Natural killer cell (primary cell): ENCODE measurements at regions not wholly inside any gene's neighbourhood (a gene's known extent, or its start where the extent isn't known, plus 50 kb on each side); places are given as distances from the start of the nearest gene placed in this dataset.

Experiments used
- ATAC-seq, 3 donors: fragments of 150-1000 bp in 2 of 3; fragments of 200-7000 bp in 1 of 3; cut with Tn5 transposase; 1 replicate in 1 of 3; 2 replicates in 2 of 3; pipeline ENCODE4 v1.10.0; 2021; ENCODE audit warnings: mild to moderate bottlenecking in 2 of 3, moderate library complexity in 2 of 3
- DNase-seq, 2 donors: peaks; one replicate each; pipeline versions ENCODE4 v3.0.0 to v3.0.0-alpha.2; 2013 to 2021; ENCODE audit warnings: mixed read lengths in 1 of 2
- H3K27ac ChIP-seq: one replicate; pipeline ENCODE4 v1.5.1; 2013; ENCODE audit warnings: mild to moderate bottlenecking, low read length
- H3K27me3 ChIP-seq: one replicate; pipeline ENCODE4 v1.6.1; 2013; ENCODE audit warnings: low read length; ENCODE audit not compliant: control insufficient read depth, insufficient read depth
- H3K36me3 ChIP-seq: one replicate; pipeline ENCODE4 v1.6.1; 2013; ENCODE audit warnings: low read length; ENCODE audit not compliant: control insufficient read depth, insufficient read depth
- H3K4me1 ChIP-seq: one replicate; pipeline ENCODE4 v1.6.1; 2013; ENCODE audit warnings: low read length; ENCODE audit not compliant: control insufficient read depth, insufficient read depth
- H3K4me3 ChIP-seq: one replicate; pipeline ENCODE4 v1.5.1; 2013; ENCODE audit warnings: low read length
- H3K9me3 ChIP-seq: one replicate; pipeline ENCODE4 v1.6.1; 2013; ENCODE audit warnings: low read length; ENCODE audit not compliant: control insufficient read depth, insufficient read depth
- H3K27ac Mint-ChIP-seq, 2 donors: one replicate each; pipeline ENCODE4 v1.8.0; 2022; ENCODE audit warnings: mild to moderate bottlenecking in 2 of 2, mixed read lengths in 2 of 2, moderate library complexity in 1 of 2
- H3K27me3 Mint-ChIP-seq, 2 donors: one replicate each; pipeline ENCODE4 v1.8.0; 2022; ENCODE audit warnings: low read depth in 2 of 2, mixed read lengths in 2 of 2
- H3K36me3 Mint-ChIP-seq: one replicate; pipeline ENCODE4 v1.8.0; 2022; ENCODE audit warnings: mixed read lengths
- H3K4me1 Mint-ChIP-seq, 2 donors: one replicate each; pipeline ENCODE4 v1.8.0; 2022; ENCODE audit warnings: mixed read lengths in 2 of 2
- H3K4me3 Mint-ChIP-seq: one replicate; pipeline ENCODE4 v1.8.0; 2022; ENCODE audit warnings: mild to moderate bottlenecking, moderate library complexity, mixed read lengths
- H3K9me3 Mint-ChIP-seq, 2 donors: one replicate each; pipeline ENCODE4 v1.8.0; 2022; ENCODE audit warnings: mixed read lengths in 2 of 2
- CTCF ChIP-seq: fragments of 200-600 bp; IDR thresholded peaks from one replicate; pipeline ENCODE4 v1.8.0; 2022; ENCODE audit warnings: antibody characterized with exemption
- WGBS: methylation state at CpG from one replicate; pipeline ENCODE4 v1.1.7; 2013; ENCODE audit warnings: missing lambda C conversion rate; ENCODE audit not compliant: insufficient coverage; 5-methylcytosine and 5-hydroxymethylcytosine counted together
- intact Hi-C: fragments of 100-400 bp; cut with micrococcal nuclease; formaldehyde crosslinking; loops from one replicate; pipeline ENCODE4 v1.14.2; 2022

- Mint-ChIP-seq H3K27ac (no peak overlapping the region), H3K4me3 (no peak overlapping the region), H3K9me3 (peaks cover 7 to 17% of the 10 kb centered on the region in 2 donors), H3K27me3 (no peaks in the 10 kb centered on the region), H3K36me3 (peaks cover 10% of the 10 kb centered on the region), H3K4me1 (no peaks in the 10 kb centered on the region)
- Histone ChIP-seq H3K9me3 (no peaks in the 10 kb centered on the region), H3K36me3 (no peaks in the 10 kb centered on the region), H3K4me3 (no peak overlapping the region), H3K27me3 (no peaks in the 10 kb centered on the region), H3K4me1 (no peaks in the 10 kb centered on the region), H3K27ac (no peak overlapping the region)
- TF ChIP-seq CTCF: no peak
- no peak for ATAC-seq
- intact Hi-C loops: no loop called here
- no peak for DNase-seq
- 89% methylated on average over 2 of the region's 2 CpGs for WGBS
Measured at GRCh38 chr7:8982338-8982992, 549.1 kb downstream of the NXPH1 start.

GRCh38 chr7:8985255-8985654 is 551.8 kb downstream of the NXPH1 start:
- Histone ChIP-seq H3K4me1 (no peaks in the 10 kb centered on the region), H3K9me3 (no peaks in the 10 kb centered on the region), H3K27ac (no peak overlapping the region), H3K4me3 (no peak overlapping the region), H3K27me3 (no peaks in the 10 kb centered on the region), H3K36me3 (no peaks in the 10 kb centered on the region)
- TF ChIP-seq CTCF: no peak
- intact Hi-C loops: no loop called here
- Mint-ChIP-seq H3K27ac (no peak overlapping the region), H3K4me3 (no peak overlapping the region), H3K9me3 (peaks cover 4 to 12% of the 10 kb centered on the region in 2 donors), H3K36me3 (peaks cover 7% of the 10 kb centered on the region), H3K27me3 (no peaks in the 10 kb centered on the region), H3K4me1 (no peaks in the 10 kb centered on the region)
- WGBS: 100% methylated on average over 1 of the region's 3 CpGs
- DNase-seq (no peak), ATAC-seq (no peak)

- intact Hi-C loops: no loop called here
- H3K9me3 Mint-ChIP-seq: peaks cover 6 to 14% of the 10 kb centered on the region in 2 donors
- H3K4me1 Mint-ChIP-seq: no peaks in the 10 kb centered on the region
- no peaks in the 10 kb centered on the region for H3K27me3 Mint-ChIP-seq
- Histone ChIP-seq H3K27me3 (no peaks in the 10 kb centered on the region), H3K36me3 (no peaks in the 10 kb centered on the region), H3K4me3 (no peak overlapping the region), H3K27ac (no peak overlapping the region), H3K4me1 (no peaks in the 10 kb centered on the region), H3K9me3 (no peaks in the 10 kb centered on the region)
- WGBS: 43% methylated on average over 4 of the region's 5 CpGs
- DNase-seq: no peak
- no peak overlapping the region for H3K27ac Mint-ChIP-seq
- no peak for ATAC-seq
- no peaks in the 10 kb centered on the region for H3K36me3 Mint-ChIP-seq
- no peak overlapping the region for H3K4me3 Mint-ChIP-seq
- TF ChIP-seq CTCF: no peak
Measured at GRCh38 chr7:8988267-8988666, 554.9 kb downstream of the NXPH1 start.

GRCh38 chr7:8991159-8991558 is 557.8 kb downstream of the NXPH1 start:
- no peak for TF ChIP-seq CTCF
- Mint-ChIP-seq H3K27me3 (no peaks in the 10 kb centered on the region), H3K27ac (no peak overlapping the region), H3K36me3 (no peaks in the 10 kb centered on the region), H3K9me3 (peaks cover 12 to 16% of the 10 kb centered on the region in 2 donors), H3K4me1 (no peaks in the 10 kb centered on the region), H3K4me3 (no peak overlapping the region)
- Histone ChIP-seq H3K4me1 (no peaks in the 10 kb centered on the region), H3K4me3 (no peak overlapping the region), H3K9me3 (no peaks in the 10 kb centered on the region), H3K27me3 (no peaks in the 10 kb centered on the region), H3K27ac (no peak overlapping the region), H3K36me3 (no peaks in the 10 kb centered on the region)
- DNase-seq (no peak), ATAC-seq (no peak)
- intact Hi-C loops: no loop called here
- no CpG with 5 or more reads among the region's 2 CpGs for WGBS
